ENCODE measurements at regions not wholly inside any gene's neighbourhood (a gene's known extent, or its start where the extent isn't known, plus 50 kb on each side); places are given as distances from the start of the nearest gene placed in this dataset.

- ChIA-PET CTCF (interaction anchor here (1.4 kb wide), 1 partner anchor 28 kb away, joined by 3 read pairs; no protein-coding TSS in a partner anchor), POLR2A (no interaction called here)
- no peaks in the 10 kb centered on the region for H3K4me1 ChIP-seq (ENCODE audit: control insufficient read depth, insufficient read depth, low read length)
- H3K27ac ChIP-seq (ENCODE audit: extremely low read depth, low read depth, low read length), result no peak overlapping the region
- H3K9me3 ChIP-seq (ENCODE audit: control insufficient read depth, insufficient read depth, low read depth, low read length), result no peaks in the 10 kb centered on the region
- TF ChIP-seq AEBP2 (tag by site-specific recombination; IDR thresholded peaks at IDR 0.05; ENCODE audit: borderline replicate concordance), result no peak
- TF ChIP-seq ZNF16 (tag by site-specific recombination; IDR thresholded peaks at IDR 0.05; ENCODE audit: low read depth), result no peak
- no peak for TF ChIP-seq ZNF837 (tag by site-specific recombination; IDR thresholded peaks at IDR 0.05)
- no peaks in the 10 kb centered on the region for H3K36me3 ChIP-seq (ENCODE audit: control insufficient read depth in 2 of 2, insufficient read depth in 1 of 2, low read length in 2 of 2)
- no peak overlapping the region for H3K4me3 ChIP-seq (ENCODE audit: low read depth, low read length)
Measured at GRCh38 chr11:29405305-29405704, 611.5 kb downstream of the KCNA4 start.

GRCh38 chr11:29395555-29396072 is 621.2 kb downstream of the KCNA4 start:
- TF ChIP-seq ZNF280C (tag by site-specific recombination; IDR thresholded peaks at IDR 0.05) (no peak), ZNF580 (tag by site-specific recombination; IDR thresholded peaks at IDR 0.05) (no peak), ZNF24 (tag by site-specific recombination; IDR thresholded peaks at IDR 0.05) (no peak), ZNF571 (tag by site-specific recombination; IDR thresholded peaks at IDR 0.05) (no peak), ZNF366 (tag by site-specific recombination; conservative IDR thresholded peaks at IDR 0.05) (no peak), ZNF426 (tag by site-specific recombination; IDR thresholded peaks at IDR 0.05) (no peak), ZNF621 (tag by site-specific recombination; IDR thresholded peaks at IDR 0.05) (no peak), ZNF791 (tag by site-specific recombination; IDR thresholded peaks at IDR 0.05) (no peak), ZNF10 (tag by site-specific recombination; IDR thresholded peaks at IDR 0.05) (no peak), SP3 (tag by site-specific recombination; IDR thresholded peaks at IDR 0.05) (no peak), ZNF660 (tag by site-specific recombination; IDR thresholded peaks at IDR 0.05) (no peak), WT1 (tag by site-specific recombination; IDR thresholded peaks at IDR 0.05) (no peak), MZF1 (tag by site-specific recombination; IDR thresholded peaks at IDR 0.05; ENCODE audit: borderline replicate concordance) (no peak)
- Histone ChIP-seq H3K36me3 (ENCODE audit: control insufficient read depth in 2 of 2, insufficient read depth in 1 of 2, low read length in 2 of 2) (no peaks in the 10 kb centered on the region), H3K27ac (ENCODE audit: extremely low read depth, low read depth, low read length) (no peak overlapping the region), H3K4me3 (ENCODE audit: low read depth, low read length) (no peak overlapping the region), H3K4me1 (ENCODE audit: control insufficient read depth, insufficient read depth, low read length) (no peaks in the 10 kb centered on the region), H3K9me3 (ENCODE audit: control insufficient read depth, insufficient read depth, low read depth, low read length) (no peaks in the 10 kb centered on the region)
- POLR2A ChIA-PET, result no interaction called here
- CTCF ChIA-PET, result no interaction called here

GRCh38 chr11:29389793-29390192 is 627.0 kb downstream of the KCNA4 start:
- ChIA-PET CTCF (interaction anchor here (0.5 to 0.6 kb wide), 2 partner anchors 105 to 1671 kb away, joined by 3 to 5 read pairs; no protein-coding TSS in a partner anchor), POLR2A (no interaction called here)
- no peaks in the 10 kb centered on the region for H3K9me3 ChIP-seq (ENCODE audit: control insufficient read depth, insufficient read depth, low read depth, low read length)
- no peaks in the 10 kb centered on the region for H3K36me3 ChIP-seq (ENCODE audit: control insufficient read depth in 2 of 2, insufficient read depth in 1 of 2, low read length in 2 of 2)
- no peak overlapping the region for H3K27ac ChIP-seq (ENCODE audit: extremely low read depth, low read depth, low read length)
- TF ChIP-seq ZNF544 (tag by site-specific recombination; IDR thresholded peaks at IDR 0.05) (no peak), ZNF19 (tag by site-specific recombination; IDR thresholded peaks at IDR 0.05; ENCODE audit: low read depth) (no peak), ZNF513 (tag by site-specific recombination; IDR thresholded peaks at IDR 0.05) (no peak), ZNF362 (tag by site-specific recombination; IDR thresholded peaks at IDR 0.05) (no peak)
- no peak overlapping the region for H3K4me3 ChIP-seq (ENCODE audit: low read depth, low read length)
- H3K4me1 ChIP-seq (ENCODE audit: control insufficient read depth, insufficient read depth, low read length), result no peaks in the 10 kb centered on the region
